ENCODE measurements at regions not wholly inside any gene's neighbourhood (a gene's known extent, or its start where the extent isn't known, plus 50 kb on each side); places are given as distances from the start of the nearest gene placed in this dataset.

DNA sequence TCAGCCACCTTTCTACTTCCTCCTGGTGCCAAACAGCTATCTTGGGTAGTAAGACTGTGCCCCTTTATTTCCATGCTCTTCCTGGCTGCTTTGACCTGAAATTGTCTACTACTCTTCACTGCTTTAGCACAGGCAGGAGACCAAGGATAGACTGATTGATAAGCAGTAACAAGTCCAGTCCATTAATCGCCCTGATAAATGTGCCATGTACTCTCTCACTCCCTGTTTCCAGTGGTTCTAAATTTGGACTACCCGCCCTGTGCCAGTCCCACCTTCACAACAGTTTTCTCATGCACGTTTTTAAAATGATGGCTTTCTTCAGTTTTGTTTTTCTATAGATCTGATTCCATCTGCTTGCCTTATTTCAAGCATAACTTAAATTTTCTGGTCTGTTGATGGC, 189.6 kb upstream of the RBMS1 start:
- no peak for DNase-seq

GRCh38 chr2:160687629-160688028, 194.0 kb upstream of the RBMS1 start:
- DNase-seq: peak; percentile 31

DNA sequence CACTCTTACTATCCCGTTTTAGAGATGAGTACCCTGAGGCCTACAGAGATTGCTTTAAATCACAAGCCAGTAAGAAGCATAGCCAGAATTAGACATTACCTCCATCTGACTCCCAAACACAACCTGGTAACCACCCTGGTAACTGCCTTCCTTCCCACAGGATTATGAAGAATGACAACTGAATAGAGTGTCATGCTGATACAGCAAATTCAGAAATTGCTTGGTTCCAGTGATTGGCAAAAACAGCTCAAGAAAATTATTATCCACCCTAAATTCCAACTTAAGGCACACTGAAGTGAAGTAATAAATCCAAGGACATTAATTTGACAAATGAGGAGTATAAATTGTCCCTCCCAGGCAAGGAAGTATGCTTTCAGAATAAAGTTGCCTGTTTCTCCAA, 195.8 kb upstream of the RBMS1 start:
- DNase-seq: no peak

GRCh38 chr2:160694221-160694620, 200.6 kb upstream of the RBMS1 start:
- DNase-seq: no peak

DNA sequence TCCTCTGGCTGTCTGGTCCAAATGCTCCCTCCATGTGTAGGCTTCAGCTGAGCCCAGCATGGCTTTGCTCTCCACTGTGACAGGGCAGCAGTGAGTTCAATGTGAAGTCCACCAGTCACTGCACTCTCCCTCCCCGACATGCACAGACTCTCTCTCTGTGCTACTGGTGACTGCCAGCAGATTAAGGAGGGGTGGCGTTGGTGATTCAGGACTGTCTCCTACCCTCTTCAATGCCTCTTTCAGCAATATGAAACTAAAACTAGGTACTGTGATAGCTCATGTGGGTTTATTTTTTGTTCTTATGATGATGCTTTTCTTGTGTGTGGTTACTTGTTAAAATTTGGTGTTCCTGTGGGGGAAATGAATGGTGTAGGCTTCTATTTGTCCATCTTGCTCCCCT, 201.0 kb upstream of the RBMS1 start:
- DNase-seq: no peak

GRCh38 chr2:160695402-160696086, 201.9 kb upstream of the RBMS1 start:
- DNase-seq: no peak

DNA sequence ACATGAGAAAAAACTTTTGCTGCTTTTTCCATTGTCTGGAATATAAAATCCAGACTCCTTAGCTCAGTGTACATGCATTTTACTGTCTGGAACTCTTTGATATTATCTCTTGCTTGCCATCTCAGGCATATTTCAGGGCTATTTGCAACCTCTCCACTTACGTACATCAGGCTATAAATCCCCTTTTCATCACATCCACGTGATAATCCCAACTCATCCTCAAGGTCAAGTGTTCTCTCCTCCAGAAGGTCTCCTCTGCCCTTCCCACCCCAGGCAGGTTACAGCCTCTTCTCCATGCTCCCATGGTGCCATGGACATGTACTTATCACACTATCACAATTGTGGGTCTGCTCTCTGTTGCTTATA, 202.5 kb upstream of the RBMS1 start:
- DNase-seq: no peak

GRCh38 chr2:160697817-160698216, 204.2 kb upstream of the RBMS1 start:
- no peak for DNase-seq

DNA sequence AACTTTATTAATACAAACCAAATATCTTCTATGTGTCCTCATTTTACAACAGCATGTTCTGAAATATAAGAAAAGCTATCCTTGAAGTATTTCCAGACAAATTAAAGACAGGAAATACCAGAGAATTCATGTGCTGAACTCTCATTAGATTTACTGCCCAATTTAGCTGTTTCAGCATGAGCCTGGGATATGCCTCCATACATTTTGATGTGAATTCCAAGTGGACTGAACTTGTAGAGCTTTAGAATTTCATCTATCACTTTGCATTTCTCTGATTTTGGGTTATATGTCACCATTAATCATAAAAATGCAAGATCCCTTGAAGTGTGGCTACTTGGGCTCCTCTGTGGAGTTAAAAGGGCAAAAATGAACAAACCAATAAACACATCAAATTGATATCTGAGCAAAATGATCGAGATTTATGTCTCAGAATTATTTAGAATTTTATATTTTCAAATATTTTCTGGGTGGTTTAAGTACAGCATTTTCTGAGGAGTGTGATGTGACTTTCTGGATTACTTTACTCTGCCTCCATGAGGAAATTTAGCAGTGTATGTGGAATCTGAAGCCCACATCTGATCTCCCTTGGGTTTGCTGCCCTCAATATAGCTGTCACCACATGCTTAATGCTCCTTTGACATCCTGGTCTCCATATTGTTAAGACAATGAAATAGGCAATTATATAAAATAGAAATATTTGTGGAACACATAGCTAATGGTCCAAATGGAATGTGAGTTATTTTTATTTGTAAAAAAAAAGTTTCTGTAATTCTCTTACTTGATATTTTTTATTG, 206.6 kb upstream of the RBMS1 start:
- DNase-seq: no peak

DNA sequence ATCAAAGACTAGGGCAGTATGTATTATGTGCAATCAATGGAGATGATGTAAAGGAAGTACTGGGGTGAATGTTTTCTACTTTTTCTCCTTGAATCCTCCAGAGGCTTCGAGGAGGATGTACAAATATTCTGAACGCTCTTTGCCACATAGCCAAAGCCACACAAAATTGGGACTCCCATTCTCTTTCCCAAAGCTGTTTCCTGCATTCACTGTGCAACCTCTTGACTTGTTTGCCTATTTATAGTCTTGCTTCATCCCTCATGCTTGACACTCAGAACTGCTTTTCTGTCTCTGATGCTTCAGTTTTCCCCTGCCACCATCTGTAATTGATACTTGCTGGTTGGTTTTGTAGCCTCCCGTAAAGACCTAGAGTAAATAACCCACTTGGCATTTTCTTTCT, 208.2 kb upstream of the RBMS1 start:
- DNase-seq: no peak

- no peak for DNase-seq
These were observed 209.1 kb upstream of the RBMS1 start for GRCh38 chr2:160702754-160703153.

DNA sequence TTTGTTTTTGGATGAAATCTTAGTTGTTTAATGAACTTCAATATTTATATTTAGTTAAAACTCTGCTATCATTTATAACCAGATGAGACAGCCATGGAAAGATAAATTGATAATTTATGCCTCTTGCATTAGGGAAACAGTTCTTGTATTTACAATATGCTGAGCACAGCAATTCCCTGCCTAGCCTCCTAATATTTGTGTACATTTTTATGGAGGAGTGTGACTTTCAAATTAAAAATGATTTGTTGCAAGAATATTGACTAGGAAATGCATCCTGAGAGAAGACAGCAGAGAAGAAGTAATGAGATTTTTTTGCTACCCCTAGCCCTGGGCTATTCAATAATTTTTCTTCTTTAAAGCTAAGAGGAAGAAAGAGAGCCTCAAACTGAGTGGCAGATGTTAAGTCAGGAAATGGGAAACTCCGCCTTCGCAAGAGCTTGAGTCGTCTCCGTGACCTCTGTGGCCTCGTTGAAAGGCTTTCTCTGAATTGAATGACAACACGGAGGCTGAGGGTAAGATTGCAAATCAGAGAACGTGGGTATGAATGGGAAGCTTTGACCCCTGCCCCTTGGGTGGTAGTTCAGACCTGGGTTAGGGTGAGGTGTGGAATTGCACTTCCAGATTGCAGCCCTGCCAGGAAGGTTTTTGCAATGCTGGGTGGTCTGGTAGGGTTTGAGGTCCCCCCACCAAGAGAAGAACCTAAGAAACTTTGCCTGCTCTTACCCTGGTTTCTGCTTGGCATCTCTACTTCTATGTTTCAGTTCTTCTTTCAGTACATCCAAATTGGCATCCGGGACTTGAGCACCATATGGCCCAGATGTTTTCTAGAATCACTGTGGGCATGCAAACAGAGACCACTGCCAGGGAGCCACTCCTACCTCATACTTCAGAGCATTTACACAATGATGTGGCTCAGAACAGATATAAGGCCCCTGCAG, 210.3 kb upstream of the RBMS1 start:
- no peak for DNase-seq

GRCh38 chr2:160715428-160715827, 221.8 kb upstream of the RBMS1 start:
- no peak for DNase-seq

- no peak for DNase-seq
These were observed 225.5 kb upstream of the RBMS1 start for GRCh38 chr2:160719116-160719515.

DNA sequence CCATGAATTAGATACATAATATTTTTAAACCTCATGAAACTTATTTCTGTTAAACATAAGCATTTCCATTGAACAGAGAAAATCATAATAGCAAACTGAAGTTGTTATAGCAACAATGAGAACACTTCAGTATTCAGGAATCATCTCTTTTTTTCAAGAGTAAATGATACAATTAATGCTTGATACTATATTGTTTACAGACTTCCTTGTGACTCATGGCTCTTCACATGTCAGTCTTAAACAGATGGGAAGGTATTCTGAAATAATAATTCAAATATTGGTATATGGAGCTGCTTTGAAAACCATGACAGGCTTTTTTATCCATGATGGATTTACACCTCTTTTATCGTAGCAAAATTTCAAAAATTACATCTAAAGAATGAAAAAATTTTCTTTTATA, 226.5 kb upstream of the RBMS1 start:
- no peak for DNase-seq

- no peak for DNase-seq
These were observed 227.8 kb upstream of the RBMS1 start for GRCh38 chr2:160721089-160722040.

- DNase-seq: no peak
These were observed 232.4 kb upstream of the RBMS1 start for GRCh38 chr2:160726046-160726445.

DNA sequence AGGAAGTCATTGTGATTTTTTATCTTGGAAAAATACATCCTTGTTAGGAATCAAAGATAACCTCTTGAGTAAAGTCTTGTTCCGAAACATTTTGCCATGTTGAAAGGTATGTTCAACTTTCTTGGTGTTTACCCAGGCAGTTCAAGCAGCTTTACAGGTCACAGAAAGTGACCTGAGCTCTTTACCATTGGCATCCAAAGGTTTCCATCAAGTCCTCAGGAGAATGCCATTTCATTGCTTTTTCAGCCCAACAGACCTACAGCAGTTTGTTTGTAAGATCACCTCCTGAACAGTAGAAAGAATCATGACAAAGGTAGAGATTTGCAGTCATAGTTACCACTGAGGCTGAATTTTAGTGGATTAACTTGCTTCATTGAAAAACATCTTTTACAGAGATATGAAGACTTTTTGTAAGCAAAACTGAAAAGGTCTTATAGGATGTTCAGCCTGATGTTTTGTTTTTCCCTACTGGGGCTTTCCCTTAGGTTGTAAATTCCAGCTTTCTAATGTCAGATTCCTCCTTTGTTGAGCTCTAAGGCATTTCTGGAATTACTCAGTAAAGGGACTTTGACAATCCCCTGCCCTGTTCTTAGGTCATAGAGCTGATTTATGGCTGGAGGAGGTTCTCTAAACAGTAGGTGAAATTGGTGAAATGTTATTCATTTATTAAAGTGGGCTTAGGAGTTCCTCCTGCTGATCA, 236.8 kb upstream of the RBMS1 start:
- DNase-seq: no peak

GRCh38 chr2:160731415-160731814, 237.8 kb upstream of the RBMS1 start:
- DNase-seq: no peak

GRCh38 chr2:160731856-160732255, 238.2 kb upstream of the RBMS1 start:
- DNase-seq: no peak

DNA sequence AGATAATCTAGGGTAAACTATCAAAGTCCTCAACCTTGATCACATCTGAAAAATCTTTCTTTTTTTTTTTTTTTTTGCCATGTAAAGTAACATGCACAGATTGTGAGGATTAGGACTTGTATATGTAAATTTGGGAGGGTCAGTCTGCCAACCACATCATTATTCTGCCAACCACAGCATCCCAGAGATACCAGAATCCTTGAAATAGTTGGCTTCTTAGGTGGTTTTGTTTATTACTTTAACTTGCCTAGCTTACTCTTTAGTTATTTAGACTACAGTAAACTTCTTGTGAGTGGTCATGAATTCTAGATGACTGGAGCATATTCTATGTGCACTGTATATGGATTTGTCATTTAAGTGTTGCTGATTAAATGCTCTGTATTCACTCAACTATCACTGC, 242.1 kb upstream of the RBMS1 start:
- DNase-seq: no peak

Data from NCI-H774 (cell line).